HG02840 (cell line): ENCODE measurements at regions not wholly inside any gene's neighbourhood (a gene's known extent, or its start where the extent isn't known, plus 50 kb on each side); places are given as distances from the start of the nearest gene placed in this dataset.

Source experiments
- ATAC-seq: cut with Tn5 transposase; IDR thresholded peaks from one replicate; pipeline ENCODE4 v1.9.1; 2021; ENCODE audit warnings: mild to moderate bottlenecking, moderate library complexity, moderate number of reproducible peaks; ENCODE audit not compliant: unreplicated experiment, low FRiP score

- no peak for ATAC-seq
These were observed 54.8 kb downstream of the RTP5 start for GRCh38 chr2:241924069-241924908.

- no peak for ATAC-seq
These were observed 55.4 kb downstream of the RTP5 start for GRCh38 chr2:241924909-241925250.

GRCh38 chr2:241925277-241925676 is 55.7 kb downstream of the RTP5 start:
- no peak for ATAC-seq

- ATAC-seq: no peak
These were observed 56.4 kb downstream of the RTP5 start for GRCh38 chr2:241925821-241926441.

- no peak for ATAC-seq
These were observed 57.2 kb downstream of the RTP5 start for GRCh38 chr2:241926541-241927311.

- ATAC-seq: no peak
These were observed 60.3 kb downstream of the RTP5 start for GRCh38 chr2:241929551-241930490.

- no peak for ATAC-seq
These were observed 61.8 kb downstream of the RTP5 start for GRCh38 chr2:241931084-241931975.

- no peak for ATAC-seq
These were observed 62.7 kb downstream of the RTP5 start for GRCh38 chr2:241931976-241932898.

GRCh38 chr2:241932899-241933178 is 63.3 kb downstream of the RTP5 start:
- ATAC-seq: no peak

GRCh38 chr2:241933179-241933911 is 63.8 kb downstream of the RTP5 start:
- ATAC-seq: no peak

GRCh38 chr2:241935314-241935713 is 65.8 kb downstream of the RTP5 start:
- ATAC-seq: no peak

- no peak for ATAC-seq
These were observed 66.2 kb downstream of the RTP5 start for GRCh38 chr2:241935774-241936173.

- no peak for ATAC-seq
These were observed 67.1 kb downstream of the RTP5 start for GRCh38 chr2:241936457-241937133.

- ATAC-seq: no peak
These were observed 67.8 kb downstream of the RTP5 start for GRCh38 chr2:241937297-241937696.

- ATAC-seq: no peak
These were observed 70.0 kb downstream of the RTP5 start for GRCh38 chr2:241939541-241939940.

- no peak for ATAC-seq
These were observed 70.8 kb downstream of the RTP5 start for GRCh38 chr2:241940329-241940728.

- ATAC-seq: no peak
These were observed 72.3 kb downstream of the RTP5 start for GRCh38 chr2:241941691-241942301.
